ENCODE measurements at regions not wholly inside any gene's neighbourhood (a gene's known extent, or its start where the extent isn't known, plus 50 kb on each side); places are given as distances from the start of the nearest gene placed in this dataset.
A peak's percentile ranks its signal among the peaks of the same experiment; 100 is the strongest.
"Not testable (repeated sequence)": the region's sequence is repeated elsewhere in the genome, so short reads cannot be mapped to it uniquely, and the experiment has no call there.

GRCh38 chr11:19420868-19421533 lies 180.3 kb upstream of the E2F8 start:
- H3K4me3 ChIP-seq (ENCODE audit: low read depth, low read length), result no peak overlapping the region
- DNase-seq (ENCODE audit: low read depth), result no peak
- TF ChIP-seq CTCF (conservative IDR thresholded peaks at IDR 0.05; ENCODE audit: low read depth, low read length), result no peak

GRCh38 chr11:19419808-19420207 lies 179.1 kb upstream of the E2F8 start:
- H3K4me3 ChIP-seq (ENCODE audit: low read depth, low read length), result no peak overlapping the region
- DNase-seq (ENCODE audit: low read depth), result peak; percentile 95

GRCh38 chr11:19419021-19419750 lies 178.4 kb upstream of the E2F8 start:
- peak overlapping the region; percentile 8 for H3K4me3 ChIP-seq (ENCODE audit: low read depth, low read length)
- DNase-seq (ENCODE audit: low read depth), result peak; percentile 88
- TF ChIP-seq CTCF (conservative IDR thresholded peaks at IDR 0.05; ENCODE audit: low read depth, low read length), result no peak

More at GRCh38 chr11:19419808-19420207, 179.1 kb upstream of the E2F8 start:
- no peak for TF ChIP-seq CTCF (conservative IDR thresholded peaks at IDR 0.05; ENCODE audit: low read depth, low read length)

GRCh38 chr11:19418221-19418620 lies 177.5 kb upstream of the E2F8 start:
- H3K4me3 ChIP-seq (ENCODE audit: low read depth, low read length), result no peak overlapping the region
- no peak for DNase-seq (ENCODE audit: low read depth)
- no peak for TF ChIP-seq CTCF (conservative IDR thresholded peaks at IDR 0.05; ENCODE audit: low read depth, low read length)

- not testable (repeated sequence) for H3K4me3 ChIP-seq (ENCODE audit: low read depth, low read length)
- DNase-seq (ENCODE audit: low read depth), result peak; percentile 37
These were observed 171.3 kb upstream of the E2F8 start for GRCh38 chr11:19412070-19412469.

GRCh38 chr11:19410032-19410431 lies 169.3 kb upstream of the E2F8 start:
- no peak for TF ChIP-seq CTCF (conservative IDR thresholded peaks at IDR 0.05; ENCODE audit: low read depth, low read length)
- no peak for DNase-seq (ENCODE audit: low read depth)
- H3K4me3 ChIP-seq (ENCODE audit: low read depth, low read length), result no peak overlapping the region

- no peak for TF ChIP-seq CTCF (conservative IDR thresholded peaks at IDR 0.05; ENCODE audit: low read depth, low read length)
These were observed 168.6 kb upstream of the E2F8 start for GRCh38 chr11:19409307-19409706.

More at GRCh38 chr11:19409307-19409706, 168.6 kb upstream of the E2F8 start:
- no peak overlapping the region for H3K4me3 ChIP-seq (ENCODE audit: low read depth, low read length)
- DNase-seq (ENCODE audit: low read depth), result no peak
